SHP77 treated with DMSO at 0.1 percent for 48 hours (cell line): ENCODE measurements at regions not wholly inside any gene's neighbourhood (a gene's known extent, or its start where the extent isn't known, plus 50 kb on each side); places are given as distances from the start of the nearest gene placed in this dataset.

Experiments
- DNase-seq: peaks from one replicate; lab custom pipeline; 2025; lab: John Stamatoyannopoulos, UW

DNA sequence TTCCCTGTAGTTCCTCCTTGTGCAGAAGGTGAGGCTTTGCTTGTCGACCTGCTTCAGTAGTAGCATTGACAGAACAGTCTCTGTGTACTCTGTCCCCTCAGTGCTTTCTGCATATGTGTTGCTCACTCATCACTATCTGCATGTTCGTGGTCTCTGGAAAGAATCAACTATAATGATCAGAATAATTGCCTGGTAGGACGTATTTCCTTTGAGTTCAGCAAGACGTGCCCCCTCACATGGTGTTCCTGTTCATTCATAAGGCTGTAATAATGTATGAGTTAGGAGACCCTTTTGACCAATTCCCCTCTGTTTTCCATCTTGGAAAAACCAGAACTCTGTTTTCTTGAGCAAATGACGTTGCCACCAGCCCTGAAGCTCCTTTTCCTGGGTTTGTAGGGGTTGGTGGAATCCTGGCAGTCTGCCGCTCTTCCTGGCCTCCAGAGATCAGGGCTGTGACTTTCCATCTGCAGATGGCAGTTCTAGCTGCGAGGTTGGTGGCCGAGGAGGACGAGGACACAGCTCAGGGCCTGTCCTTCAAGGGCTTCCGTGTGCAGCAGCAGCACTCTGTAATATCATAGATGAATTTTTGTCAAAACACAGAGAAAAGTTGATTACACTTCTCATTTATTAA, 61.9 kb downstream of the EXOSC2 start:
- no peak for DNase-seq

DNA sequence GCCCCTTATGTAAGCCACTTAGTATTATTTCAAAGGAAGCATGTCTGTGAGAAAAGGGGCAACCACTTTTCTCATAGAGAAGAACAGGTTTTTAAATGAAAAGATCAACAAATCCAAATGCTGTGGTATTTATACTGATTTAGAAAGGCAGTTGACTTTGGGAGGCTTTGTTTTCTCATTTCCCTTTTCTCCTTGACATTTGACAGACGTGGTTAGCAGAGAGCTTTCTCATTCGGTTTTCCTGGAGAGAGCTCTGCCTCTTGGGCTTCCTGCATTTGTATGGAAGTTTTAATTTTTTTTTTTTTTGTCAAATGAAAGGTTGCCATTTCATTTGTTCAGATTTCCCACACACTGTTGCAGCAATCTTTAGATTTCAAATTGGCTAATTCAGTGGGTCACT, 62.5 kb downstream of the EXOSC2 start:
- DNase-seq: no peak

DNA sequence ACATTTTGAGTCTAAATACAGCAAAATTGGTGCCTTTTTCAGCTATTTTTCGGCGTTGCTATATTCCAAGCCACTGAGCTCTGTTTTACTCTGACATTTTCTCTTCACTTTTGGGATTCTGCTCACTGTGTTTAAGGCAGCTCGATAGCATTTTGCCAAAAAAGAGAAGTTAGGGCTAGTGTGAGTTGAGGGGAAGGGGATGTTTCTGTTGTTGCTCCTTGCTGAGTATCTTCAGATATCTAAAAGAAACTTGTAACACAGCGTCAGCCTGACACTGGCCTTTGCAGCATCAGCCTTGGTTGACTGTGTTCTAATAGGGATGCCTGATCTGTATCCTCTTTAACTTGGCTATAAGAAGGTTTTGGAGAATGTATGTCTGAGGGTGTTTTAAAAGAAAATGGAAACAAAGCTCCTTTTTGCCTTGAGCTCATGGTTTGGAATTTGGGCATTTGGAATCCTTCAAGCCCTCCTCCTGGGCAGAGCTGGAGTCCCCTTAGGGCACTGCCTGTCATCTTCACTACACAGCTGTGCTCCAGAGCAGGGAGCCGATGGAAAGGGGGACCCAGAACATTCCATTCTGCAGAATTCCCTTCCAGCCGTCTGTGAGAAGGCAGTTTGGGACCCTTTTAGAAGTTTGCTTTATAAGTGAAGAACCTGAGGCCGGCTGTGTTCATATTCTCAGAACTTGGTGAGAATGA, 63.0 kb downstream of the EXOSC2 start:
- no peak for DNase-seq

DNA sequence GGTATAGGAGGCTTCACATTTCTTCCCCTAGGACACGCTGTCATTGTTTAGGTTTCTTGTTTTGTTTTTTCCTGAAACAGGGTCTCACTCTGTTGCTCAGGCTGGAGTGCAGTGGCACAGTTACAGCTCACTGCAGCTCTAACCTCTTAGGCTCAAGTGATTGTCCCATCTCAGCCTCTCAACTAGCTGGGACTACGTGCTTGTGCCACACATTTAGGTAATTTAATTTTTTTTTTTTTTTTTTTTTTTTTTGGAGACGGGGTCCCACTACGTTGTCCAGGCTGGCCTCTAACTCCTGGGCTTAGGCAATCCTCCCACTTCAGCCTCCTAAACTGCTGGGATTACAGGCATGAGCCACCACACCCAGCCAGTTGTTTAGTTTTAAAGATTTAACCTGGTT, 66.2 kb downstream of the EXOSC2 start:
- DNase-seq: no peak

DNA sequence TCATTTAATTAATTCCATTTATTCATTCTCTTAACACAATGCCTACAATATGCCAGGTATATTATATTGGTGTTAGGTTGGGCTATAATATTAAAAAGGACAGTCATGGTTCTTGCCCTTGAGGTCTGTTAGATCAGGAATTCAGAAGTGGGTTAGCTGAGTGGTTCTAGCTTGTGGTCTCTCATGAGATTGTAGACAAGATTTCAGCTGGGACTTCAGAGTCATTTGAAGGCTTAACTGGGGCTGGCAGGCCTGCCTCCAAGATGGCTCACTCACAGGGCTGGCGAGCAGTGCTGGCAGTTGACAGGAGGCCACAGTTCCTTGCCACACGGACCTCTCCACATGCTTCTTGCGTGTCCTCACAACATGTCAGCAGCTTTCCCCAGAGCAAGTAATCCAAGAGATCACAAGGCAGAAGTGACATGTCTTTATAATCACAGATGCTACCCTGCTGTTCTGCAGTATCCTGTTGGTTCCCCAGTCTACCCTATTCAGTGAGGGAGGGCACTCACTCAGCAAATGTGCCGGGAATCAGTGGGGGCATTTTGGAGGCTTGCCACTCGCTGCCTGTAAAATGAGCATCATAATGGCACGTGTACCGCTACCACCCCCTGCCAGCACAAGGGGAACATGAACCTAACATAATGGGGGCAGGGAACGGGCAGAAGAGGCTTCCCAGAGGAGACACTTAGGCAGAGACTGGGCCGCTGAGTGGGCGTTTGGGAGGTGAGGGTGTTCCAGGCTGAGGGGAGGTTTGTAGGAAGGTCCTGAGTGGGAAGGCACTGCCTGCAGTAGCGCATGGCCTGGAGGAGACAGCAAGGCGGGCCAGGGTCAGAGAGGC, 70.0 kb downstream of the EXOSC2 start:
- DNase-seq: no peak

DNA sequence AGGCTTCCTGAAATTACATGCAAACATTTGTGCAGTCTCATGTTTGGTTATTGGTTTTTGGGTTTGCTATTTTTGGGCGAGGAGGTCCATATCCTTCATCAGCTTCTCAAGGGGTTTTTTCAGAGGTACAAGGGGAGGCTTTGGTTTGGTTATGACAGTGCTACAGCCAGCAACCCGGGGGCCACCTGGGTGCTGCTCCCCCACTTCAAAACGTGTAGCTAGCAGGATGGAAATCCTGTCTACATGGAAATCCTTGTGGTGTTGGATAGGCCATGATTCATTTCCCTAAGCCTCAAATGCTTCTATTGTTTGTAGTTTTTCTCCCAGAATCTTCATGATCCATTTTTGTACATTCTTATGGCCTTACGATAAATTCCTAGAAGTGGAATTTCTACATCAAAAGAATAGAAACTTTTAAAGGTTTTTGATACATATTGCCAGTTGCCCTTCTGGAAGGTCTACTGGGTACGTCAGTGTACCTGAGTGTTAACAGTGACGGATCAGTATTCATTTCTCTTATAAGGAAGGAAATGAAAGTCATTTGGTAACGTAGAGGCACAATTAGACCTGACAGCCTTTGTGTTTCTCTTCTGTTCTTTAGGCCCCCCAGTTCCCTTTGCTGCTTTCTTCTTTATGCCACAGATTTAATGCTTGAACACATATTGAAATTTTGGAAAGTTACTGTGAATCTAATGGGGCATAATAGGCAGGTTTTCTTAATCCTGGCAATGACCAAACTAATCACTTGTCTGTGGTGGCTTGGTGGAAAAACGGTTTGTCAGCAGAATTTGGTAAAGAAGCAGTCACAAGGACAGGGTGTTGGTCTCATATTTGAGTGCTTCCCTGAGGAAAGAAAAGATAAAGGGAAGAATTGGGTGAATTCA, 69.7 kb upstream of the ABL1 start:
- no peak for DNase-seq

DNA sequence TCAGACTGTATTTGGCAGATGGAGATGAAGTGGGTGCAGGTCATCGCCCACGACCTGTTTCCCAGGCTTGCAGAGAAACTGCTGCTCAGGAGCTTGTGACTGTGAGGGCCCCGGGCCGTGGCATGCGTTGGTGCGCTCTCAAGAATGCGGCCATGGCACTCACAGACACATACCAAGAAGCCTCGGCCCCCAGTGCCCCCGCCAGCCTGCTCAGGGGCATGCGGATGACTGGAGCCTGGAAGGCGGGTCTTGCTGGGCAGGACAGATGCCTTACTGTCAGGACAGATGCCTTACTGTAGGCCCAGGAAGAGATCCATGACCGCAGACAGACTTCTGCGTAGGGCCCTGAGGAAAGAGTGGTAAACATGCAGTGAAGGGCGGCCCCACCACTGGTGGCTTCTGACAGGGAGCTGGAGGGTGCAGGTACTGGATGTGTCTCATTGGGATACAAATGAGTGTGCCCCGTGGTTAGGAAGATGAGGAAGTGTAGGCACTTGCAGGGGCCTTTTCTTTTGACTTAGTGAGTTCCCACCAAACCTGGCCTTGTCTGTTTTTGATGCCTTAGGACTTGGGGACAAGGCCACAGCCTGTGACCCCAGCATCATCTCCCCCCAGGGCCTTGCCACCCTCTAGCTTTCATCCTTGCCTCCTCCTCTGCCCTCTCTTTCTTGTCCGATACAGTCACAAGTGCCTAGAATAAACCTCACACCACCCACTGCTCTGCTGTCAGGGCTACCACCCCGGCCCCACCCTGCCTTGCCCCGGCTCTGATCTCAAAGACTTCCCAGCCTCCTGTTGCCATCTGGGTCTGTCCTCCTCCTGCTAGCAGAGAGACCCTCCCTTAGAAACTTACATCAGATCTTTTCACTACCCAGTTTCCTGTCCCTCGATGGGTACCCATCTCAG, 68.8 kb upstream of the ABL1 start:
- no peak for DNase-seq

DNA sequence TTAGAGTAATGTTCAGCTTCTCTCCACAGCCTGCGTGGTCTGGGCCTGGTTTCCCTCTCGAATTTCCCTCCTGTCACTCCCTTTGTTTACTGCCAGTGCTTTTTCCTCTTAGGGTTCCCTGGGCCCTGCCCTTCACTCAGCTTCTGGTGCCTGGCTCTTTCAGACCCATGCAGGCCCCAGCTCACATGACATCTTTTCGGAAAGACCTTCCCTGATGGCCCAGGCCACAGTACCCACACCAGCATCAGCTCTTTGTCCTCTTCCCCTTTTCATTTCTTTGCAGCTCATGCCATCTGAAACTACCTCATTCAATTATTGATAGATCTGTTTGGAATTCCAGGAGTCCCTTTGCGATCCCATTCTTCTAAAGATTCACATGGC, 68.1 kb upstream of the ABL1 start:
- DNase-seq: no peak

DNA sequence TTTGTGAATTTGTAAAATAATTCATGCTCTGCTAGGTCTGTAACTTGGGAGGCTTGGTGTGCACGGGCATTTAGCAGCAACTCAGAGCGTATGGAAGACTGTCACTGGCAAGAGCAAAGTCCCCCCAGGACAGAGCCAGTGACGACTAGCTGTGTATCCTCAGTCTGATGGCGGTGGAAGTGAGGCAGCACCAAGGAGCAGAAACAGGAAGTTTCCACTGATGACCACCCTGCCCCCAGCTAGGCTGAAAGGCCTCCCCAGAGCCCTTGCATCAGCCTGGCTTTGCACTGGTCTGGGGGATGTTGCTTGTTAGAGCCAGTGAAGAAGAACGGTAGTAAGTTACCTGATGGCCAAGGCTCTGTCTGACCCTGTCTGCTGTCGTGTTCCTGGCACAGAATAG, 66.8 kb upstream of the ABL1 start:
- DNase-seq: no peak

DNA sequence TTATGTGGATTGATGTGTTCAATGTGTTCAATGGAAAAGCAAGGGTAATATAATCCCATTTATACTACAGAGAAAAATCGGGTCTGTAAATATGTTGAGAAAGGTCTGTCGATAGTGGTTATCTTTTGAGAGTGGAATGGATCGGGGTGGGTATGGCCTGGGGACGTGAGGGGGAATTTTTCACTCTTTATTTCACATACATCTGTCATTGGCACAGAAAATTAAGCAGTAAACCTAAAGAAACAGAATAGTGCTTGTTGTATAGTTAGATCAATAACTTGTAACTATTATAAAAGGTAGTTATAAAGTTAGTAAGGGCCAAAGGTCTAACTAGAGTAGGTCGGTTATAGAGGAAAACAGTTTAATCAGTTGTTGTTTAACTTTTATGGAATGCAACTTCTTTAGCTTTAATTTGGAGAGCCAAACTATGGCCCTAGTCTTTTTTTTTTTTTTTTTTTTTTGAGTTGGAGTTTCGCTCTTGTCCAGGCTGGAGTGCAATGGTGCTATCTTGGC, 66.1 kb upstream of the ABL1 start:
- no peak for DNase-seq

DNA sequence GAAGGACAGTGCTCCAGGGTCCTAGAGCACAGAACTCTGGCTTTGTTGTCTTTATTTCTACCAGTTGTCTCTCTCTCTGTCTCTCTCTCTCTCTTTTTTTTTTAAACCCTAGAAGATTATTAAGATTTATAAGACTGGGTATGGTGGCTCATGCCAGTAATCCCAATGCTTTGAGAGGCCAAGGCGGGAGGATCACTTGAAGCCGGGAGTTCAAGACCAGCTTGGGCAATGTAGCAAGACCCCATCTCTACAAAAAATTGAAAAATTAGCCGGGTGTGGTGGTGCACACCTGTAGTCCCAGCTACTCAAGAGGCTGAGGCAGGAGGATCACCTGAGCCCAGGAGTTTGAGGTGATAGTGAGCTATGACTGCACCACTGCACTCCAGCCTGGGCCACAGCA, 65.0 kb upstream of the ABL1 start:
- no peak for DNase-seq

DNA sequence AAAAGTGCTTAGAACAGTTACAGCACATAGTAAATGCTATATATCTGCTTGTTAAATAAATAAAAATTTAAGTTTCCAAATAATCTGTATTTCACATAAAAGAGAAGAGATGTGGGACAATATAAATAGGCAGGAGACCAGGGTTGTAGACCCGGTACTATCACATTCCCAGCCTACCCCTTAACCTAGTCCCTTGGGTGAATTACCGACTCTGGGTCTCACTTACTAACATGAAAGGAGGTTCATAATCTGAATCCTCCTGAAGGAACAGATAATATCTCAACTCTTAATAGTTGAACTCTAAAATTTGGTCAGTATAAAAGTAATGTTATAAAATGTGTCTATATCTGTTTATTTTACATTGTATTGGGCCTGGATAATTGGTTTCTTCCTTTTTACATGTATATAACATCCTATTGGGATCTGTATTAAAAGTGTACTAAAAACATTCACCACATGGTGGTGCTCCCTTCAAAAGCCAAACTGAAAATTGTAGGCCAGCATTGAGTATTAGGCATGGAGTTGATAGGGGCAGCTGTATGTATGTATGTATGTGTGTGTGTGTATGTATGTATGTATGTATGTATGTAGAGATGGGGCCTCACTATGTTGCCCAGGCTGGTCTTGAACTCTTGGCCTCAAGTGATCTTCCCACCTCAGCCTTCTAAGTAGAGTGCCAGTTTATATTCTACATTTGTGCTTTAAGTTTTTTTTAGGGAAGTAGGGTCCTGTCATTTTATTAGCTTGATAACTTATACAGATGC, 64.2 kb upstream of the ABL1 start:
- peak; percentile 74 for DNase-seq

DNA sequence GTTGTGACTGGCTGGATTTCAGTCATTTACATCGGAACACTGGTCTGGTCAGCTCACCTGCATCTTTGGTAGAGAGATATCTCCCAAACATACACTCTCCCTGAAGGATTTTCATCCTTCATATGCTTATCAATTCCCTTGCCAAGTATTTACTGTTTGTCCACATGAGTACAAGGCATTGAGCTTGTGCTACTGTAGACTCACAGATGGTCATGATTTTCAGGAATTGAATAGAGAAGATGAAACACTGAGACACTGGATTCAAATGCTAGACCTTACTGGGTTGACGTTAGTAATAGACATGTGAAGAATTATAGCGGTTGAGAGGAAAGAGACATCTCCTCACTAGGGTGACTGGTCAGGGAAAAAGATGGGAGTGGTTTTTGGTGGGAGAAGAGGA, 62.9 kb upstream of the ABL1 start:
- no peak for DNase-seq

DNA sequence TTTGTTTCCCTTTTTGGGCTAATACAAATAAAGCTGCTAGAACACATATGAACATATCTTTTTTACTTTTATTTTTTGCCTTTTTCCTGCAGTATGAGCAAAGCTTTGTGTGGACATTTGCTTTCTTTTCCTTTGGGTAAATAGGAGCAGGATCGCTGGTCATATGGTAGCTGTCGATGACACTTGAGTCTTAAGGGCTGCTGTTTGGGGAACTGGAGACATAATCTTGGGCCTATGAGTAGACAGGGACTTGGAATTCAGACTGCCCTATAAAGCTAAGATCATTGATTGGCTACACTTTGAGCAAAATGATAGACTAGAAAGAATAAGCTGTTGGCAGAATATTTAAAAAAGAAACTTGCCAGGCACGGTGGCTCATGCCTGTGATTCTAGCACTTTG, 60.9 kb upstream of the ABL1 start:
- no peak for DNase-seq

DNA sequence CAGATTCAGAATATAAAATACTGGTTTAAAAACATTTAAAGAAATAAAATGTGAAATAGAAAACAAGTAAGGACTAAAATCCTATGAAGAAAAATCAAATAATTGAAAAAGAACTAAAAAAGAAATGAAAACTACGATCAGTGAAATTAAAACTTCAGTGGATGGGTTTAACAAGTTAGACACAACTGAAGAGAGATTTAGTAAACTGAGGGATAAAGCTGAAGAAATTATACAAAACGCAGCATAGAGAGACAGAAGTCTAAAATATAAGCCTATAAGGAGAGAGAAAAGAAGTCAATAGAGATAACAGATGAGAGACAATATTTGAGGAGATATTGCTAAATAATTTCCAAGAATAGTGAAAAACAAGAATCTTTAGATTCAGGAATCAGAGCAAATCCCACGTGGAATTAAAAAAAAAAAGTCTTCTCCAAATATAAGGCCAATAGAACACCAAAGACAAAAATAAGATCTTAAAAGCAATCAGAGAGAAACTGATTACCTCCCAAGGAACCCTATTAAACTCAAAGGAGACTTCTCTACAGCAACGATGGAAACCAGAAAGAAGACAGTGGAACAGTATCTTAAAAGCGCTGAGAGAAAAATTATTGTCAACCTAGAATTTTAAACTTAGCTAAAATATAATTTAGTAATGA, 59.6 kb upstream of the ABL1 start:
- DNase-seq: no peak

DNA sequence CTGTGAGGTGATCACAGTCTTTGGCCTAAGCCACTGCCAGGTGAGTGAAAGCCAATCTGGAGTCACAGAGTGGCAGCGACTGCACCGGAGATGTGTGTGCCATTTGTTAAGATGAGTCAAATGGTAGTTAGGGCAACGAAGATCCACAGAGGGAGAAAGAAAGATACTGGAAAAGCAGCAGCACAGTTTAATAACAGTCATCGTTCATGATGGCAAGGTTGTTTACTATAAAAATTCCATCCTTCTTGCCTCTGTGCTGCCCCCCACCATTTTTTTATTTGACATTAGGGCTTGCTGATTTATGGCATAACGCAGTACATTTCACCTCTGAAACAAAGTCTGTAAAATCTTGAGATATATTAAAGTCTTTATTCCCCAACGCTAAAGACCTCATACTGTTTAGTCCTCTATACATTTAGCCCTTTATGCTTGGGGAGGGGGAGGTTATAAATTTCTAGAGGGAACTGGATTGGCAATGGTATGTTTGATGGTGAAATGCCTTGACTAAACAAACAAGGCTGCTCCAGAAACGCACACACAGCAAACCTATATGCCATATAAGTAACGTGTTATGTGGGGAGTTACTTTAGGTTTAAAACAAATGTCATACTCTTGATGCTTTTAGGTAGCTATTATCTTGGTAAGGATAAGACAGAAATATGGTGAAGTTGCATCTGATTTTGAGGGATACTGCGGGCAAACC, 55.8 kb upstream of the ABL1 start:
- DNase-seq: no peak

DNA sequence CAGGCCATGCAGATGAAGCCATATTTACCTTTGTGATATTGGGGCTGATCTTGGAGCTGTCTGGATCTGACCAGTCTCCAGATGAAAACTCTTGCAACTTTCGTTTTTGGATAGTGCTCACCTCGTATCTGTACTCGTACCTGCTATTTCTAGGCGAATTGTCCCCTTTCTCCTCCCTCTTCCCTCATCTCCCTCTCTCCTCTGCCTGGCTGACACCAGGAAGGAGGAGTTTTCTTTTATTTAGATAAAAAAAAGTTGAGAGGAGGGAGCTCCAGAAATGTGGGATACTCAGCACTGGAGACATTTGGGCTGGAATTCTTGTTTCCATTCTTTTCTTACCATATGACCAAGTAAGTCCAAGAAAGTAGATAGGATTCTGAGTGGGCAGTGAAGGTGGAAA, 54.6 kb upstream of the ABL1 start:
- DNase-seq: no peak

DNA sequence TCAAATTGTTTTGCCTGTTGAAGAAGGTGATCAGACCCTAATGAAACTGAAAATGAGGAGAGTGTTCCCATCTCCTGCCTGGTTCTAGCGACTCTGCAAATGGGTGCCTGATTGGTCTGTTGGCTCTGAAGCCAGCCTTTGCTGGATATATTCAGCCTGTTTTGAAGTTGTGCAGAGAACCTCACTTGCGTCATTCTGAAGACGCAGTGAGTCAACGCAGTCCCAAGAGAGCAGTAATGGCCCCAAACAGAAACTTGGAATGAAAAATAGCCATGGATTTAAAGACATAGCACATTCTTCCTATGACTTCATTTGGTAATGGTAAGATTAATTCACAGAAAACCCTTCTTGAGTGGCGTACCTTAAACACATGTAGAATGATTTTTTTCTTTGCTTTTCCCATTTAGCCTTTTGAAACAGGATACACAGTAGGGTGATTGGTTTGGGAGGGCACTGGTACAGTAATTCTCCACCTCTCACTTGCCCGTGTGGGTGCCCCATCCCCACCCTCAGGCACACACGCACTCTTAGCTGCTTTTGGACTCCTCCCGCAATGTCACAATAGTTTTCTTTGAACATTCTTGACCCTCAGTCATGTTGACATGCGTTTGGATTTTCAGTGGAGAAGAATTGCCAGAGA, 54.1 kb upstream of the ABL1 start:
- DNase-seq: no peak

DNA sequence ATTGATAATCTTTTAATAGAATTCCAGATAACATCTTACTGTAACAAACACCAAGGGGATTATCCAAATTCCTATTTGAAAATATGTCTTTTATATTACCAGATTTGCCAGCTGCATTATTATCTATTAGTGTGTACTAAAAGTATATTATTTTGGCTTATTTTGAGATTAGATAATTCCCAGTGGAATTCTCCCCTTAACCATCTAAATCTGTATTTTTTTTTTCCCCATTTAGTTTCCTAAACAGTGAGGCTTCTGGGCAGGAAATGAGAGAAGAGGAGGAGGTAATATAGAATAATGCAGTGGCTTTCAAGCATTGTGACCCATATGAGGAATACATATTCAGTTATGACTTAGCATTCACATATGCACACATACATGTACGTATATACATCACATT, 53.5 kb upstream of the ABL1 start:
- no peak for DNase-seq
